ENCODE measurements at regions not wholly inside any gene's neighbourhood (a gene's known extent, or its start where the extent isn't known, plus 50 kb on each side); places are given as distances from the start of the nearest gene placed in this dataset.
A peak's percentile ranks its signal among the peaks of the same experiment; 100 is the strongest.
"Not testable (repeated sequence)": the region's sequence is repeated elsewhere in the genome, so short reads cannot be mapped to it uniquely, and the experiment has no call there.

DNA sequence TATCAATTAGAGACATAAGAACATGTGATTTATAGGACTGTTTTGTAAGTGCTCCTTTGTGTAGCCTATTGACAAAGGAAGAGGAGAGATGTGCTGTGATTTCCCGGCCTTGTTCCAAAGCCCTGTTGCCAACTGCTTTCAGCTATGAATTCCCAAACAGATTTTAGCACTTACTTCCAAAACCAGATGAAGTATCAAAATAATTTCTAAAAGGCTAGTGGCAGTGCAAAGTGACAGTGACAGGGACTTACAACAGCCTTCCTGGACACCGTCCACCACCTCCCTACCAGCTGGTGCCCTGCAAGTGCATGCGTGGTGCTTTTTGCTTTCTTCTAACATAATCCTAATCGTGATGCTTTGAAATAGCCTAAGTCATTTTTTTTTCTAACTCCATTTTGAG lies 254.1 kb upstream of the ACTBL2 start:
- DNase-seq: peak; percentile 23
- ATAC-seq: no peak
- intact Hi-C loops (cut with micrococcal nuclease): no loop called here

- DNase-seq; intact Hi-C loops (cut with micrococcal nuclease): not testable (repeated sequence)
- ATAC-seq: peak; percentile 60
Measured at GRCh38 chr5:57735279-57736153, 252.9 kb upstream of the ACTBL2 start.

DNA sequence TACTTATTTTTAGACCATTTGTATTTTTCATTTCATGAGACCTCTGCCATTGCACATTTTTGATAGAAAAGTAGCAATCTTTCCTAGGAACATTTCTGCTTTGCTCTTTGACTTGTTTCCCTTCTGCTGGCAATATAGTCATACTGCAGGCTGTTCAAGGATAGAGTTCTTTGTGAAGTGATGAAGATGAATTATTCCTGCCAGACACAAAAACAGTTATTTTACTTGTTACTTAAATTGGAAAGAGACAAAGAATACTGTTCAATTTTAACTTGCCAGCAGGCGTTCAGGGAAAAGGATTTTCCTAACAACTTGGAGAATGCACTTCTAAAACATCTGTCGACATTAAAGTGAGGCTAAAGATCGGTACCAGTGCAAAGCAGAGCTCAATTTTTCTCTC lies 251.7 kb upstream of the ACTBL2 start:
- ATAC-seq (no peak), DNase-seq (no peak)
- intact Hi-C loops (cut with micrococcal nuclease): no loop called here

GRCh38 chr5:57727591-57727990 lies 245.0 kb upstream of the ACTBL2 start:
- intact Hi-C loops (cut with micrococcal nuclease): no loop called here
- ATAC-seq (no peak), DNase-seq (no peak)

- intact Hi-C loops (cut with micrococcal nuclease): no loop called here
- ATAC-seq (no peak), DNase-seq (no peak)
Measured at GRCh38 chr5:57725658-57726504, 243.3 kb upstream of the ACTBL2 start.

- intact Hi-C loops (cut with micrococcal nuclease): no loop called here
- DNase-seq (no peak), ATAC-seq (no peak)
Measured at GRCh38 chr5:57724836-57725235, 242.2 kb upstream of the ACTBL2 start.

GRCh38 chr5:57721226-57721625 lies 238.6 kb upstream of the ACTBL2 start:
- DNase-seq (no peak), ATAC-seq (no peak)
- intact Hi-C loops (cut with micrococcal nuclease): no loop called here

DNA sequence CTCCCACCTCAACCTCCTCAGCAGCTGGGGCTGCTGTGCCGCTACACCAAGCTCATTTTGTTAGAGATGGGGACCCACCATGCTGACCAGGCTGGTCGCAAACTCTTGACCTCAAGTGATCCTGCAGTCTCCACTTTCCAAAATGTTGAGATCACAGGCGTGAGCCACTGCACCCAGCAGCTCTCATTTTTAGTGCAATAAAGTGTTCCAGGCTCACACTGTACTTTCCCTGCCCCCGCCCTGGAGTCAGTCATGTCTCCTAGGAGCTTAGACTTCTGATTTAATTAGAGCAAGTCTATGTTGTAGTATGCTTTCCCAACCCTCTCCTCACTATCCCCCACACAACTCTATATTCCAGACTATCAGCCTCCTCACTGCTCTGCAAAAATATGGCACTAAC lies 238.0 kb upstream of the ACTBL2 start:
- intact Hi-C loops (cut with micrococcal nuclease): no loop called here
- ATAC-seq (no peak), DNase-seq (no peak)

DNA sequence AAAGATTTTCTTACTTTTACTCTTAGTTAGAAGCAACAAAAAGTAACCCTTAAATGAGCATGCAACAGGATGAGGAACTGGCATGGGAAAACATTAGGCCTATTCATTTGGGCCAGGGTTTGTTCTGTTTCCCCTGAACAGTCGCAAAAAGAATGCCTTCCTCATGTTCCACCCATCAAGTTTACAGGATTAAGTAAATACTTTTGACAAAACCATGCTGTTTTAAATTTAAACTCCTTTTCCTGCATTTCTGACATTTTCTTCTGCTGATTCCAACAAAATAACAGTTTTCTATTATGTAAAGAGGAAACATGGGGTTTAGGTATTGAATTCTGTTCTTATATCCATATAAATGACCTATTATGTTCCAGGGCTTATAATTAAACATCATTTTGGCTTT lies 236.6 kb upstream of the ACTBL2 start:
- ATAC-seq (no peak), DNase-seq (no peak)
- intact Hi-C loops (cut with micrococcal nuclease): no loop called here

GRCh38 chr5:57718155-57718554 lies 235.5 kb upstream of the ACTBL2 start:
- intact Hi-C loops (cut with micrococcal nuclease): no loop called here
- DNase-seq (no peak), ATAC-seq (no peak)

GRCh38 chr5:57717555-57717954 lies 234.9 kb upstream of the ACTBL2 start:
- intact Hi-C loops (cut with micrococcal nuclease): no loop called here
- DNase-seq: no peak
- ATAC-seq: no peak

DNA sequence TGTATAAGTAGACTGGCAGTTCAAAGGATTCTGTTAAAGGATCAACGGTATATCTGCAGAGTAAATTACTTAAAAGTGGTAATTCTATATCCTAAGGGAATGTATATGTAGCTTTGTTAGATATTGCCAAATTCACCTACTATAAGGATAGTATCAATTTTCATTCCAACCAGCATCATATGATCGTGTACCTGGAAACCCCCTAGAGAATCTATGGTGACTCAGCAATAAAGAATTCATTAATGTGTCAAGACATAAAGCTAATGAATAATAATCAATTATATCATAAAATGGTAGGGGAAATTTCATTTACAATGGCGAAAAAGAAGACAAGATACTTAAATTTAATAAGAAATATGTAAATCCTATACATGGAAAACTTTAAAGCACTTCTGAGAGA lies 234.1 kb upstream of the ACTBL2 start:
- intact Hi-C loops (cut with micrococcal nuclease): no loop called here
- ATAC-seq (no peak), DNase-seq (no peak)

- ATAC-seq (no peak), DNase-seq (no peak)
- intact Hi-C loops (cut with micrococcal nuclease): no loop called here
Measured at GRCh38 chr5:57715296-57715695, 232.7 kb upstream of the ACTBL2 start.

GRCh38 chr5:57713535-57713934 lies 230.9 kb upstream of the ACTBL2 start:
- DNase-seq; ATAC-seq; intact Hi-C loops (cut with micrococcal nuclease): not testable (repeated sequence)

DNA sequence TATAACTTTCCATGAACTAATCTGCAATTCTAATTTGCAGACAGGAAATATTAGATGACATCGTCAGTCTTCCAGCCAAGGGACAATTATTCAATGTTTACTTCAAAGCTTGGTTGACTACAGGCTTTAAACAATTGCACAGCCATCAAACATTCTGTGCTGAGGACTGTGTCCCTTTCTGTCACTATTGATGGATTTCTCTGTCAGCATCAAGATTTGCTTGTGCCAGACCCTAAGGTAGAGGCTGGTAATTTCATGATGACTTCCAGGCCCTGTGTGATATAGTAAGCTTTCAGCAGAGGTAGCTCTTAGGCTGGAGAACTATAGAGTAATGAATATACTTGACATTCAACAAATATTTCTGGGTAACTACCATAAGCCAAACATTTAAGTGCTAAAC lies 229.3 kb upstream of the ACTBL2 start:
- DNase-seq (no peak), ATAC-seq (no peak)
- intact Hi-C loops (cut with micrococcal nuclease): no loop called here

DNA sequence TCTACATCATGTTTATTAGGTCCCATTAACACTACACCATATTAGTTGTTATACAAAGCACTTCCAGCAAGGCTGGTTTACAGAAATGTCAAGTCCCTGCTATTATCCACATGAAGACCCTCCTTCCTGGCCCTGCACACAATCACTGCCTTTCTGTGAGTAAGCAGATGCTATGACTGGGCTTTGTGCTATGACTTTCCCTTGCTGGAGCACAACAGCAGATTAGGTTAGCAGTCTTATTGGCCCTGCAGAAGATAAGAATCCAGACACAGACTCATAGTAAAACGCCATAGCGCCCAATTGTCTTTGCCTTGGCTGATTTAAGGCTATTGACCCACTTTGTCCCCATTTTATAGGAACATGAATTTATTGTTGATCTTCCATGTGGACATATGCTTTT lies 228.9 kb upstream of the ACTBL2 start:
- intact Hi-C loops (cut with micrococcal nuclease): no loop called here
- no peak for ATAC-seq
- no peak for DNase-seq

DNA sequence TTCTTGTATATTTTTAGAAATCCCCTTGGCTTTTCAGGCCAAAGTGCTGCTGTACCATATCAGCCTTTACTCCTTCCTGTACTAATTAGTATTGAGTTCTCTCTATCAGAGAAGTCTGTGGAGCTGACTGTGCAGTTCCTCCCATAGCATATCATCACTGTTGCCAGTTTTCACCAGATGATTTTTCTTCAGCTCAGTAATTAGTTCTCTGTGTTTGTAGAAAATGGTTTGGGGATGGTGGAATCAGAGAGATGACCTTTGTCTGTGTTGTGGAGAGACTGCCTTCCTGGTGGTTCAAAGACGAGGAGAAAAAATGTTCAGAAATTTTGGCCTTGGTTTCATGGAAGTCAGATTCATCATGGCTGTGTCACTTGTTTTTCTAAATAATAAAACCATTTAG lies 227.5 kb upstream of the ACTBL2 start:
- ATAC-seq (no peak), DNase-seq (no peak)
- intact Hi-C loops (cut with micrococcal nuclease): no loop called here

- DNase-seq (no peak), ATAC-seq (no peak)
- intact Hi-C loops (cut with micrococcal nuclease): no loop called here
Measured at GRCh38 chr5:57705769-57706168, 223.2 kb upstream of the ACTBL2 start.

DNA sequence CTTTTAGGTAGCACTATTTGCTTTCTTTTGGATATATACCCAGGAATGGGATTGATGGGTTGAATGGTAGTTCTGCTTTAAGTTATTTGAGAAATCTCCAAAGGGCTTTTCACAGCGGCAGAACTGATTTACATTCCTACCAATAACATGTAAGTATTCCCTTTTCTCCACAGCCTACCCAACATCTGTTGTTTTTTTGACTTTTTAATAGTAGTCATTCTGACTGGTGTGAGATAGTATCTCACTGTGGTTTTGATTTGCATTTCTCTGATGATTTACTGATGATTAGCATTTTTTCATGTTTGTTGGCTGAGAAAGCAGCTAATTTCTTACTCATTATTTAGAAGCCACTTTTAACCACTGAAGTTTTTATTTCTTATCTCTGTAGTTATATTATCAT lies 221.1 kb upstream of the ACTBL2 start:
- DNase-seq: no peak
- ATAC-seq: no peak
- intact Hi-C loops (cut with micrococcal nuclease): loop anchor here (5.0 kb wide), 1 partner anchor 41 kb away; no protein-coding TSS in a partner anchor

GRCh38 chr5:57700484-57700883 lies 217.9 kb upstream of the ACTBL2 start:
- DNase-seq: no peak
- intact Hi-C loops (cut with micrococcal nuclease): loop anchor here (5.0 kb wide), 1 partner anchor 38 kb away; no protein-coding TSS in a partner anchor
- ATAC-seq: peak; percentile 83

All from left ventricle myocardium superior (tissue), 1 donor.